HG03378 (cell line): ENCODE measurements at regions not wholly inside any gene's neighbourhood (a gene's known extent, or its start where the extent isn't known, plus 50 kb on each side); places are given as distances from the start of the nearest gene placed in this dataset.

Experiments
- ATAC-seq: cut with Tn5 transposase; IDR thresholded peaks from one replicate; pipeline ENCODE4 v1.9.1; 2021; ENCODE audit warnings: mild to moderate bottlenecking, moderate library complexity; ENCODE audit not compliant: unreplicated experiment

- ATAC-seq: no peak
Observed at GRCh38 chr4:24312261-24312913, 272.0 kb downstream of the DHX15 start.

GRCh38 chr4:24303926-24304325 is 280.4 kb downstream of the DHX15 start:
- ATAC-seq: no peak

GRCh38 chr4:24298911-24299310 is 285.4 kb downstream of the DHX15 start:
- no peak for ATAC-seq

GRCh38 chr4:24287096-24287495 is 297.3 kb downstream of the DHX15 start:
- ATAC-seq: no peak

GRCh38 chr4:24285759-24286158 is 298.6 kb downstream of the DHX15 start:
- ATAC-seq: no peak

GRCh38 chr4:24282446-24282845 is 301.9 kb downstream of the DHX15 start:
- no peak for ATAC-seq

GRCh38 chr4:24279911-24280375 is 304.4 kb downstream of the DHX15 start:
- ATAC-seq: no peak

- no peak for ATAC-seq
Observed at GRCh38 chr4:24279469-24279868, 304.9 kb downstream of the DHX15 start.

GRCh38 chr4:24278693-24279092 is 305.7 kb downstream of the DHX15 start:
- no peak for ATAC-seq

GRCh38 chr4:24274381-24274941 is 309.9 kb downstream of the DHX15 start:
- ATAC-seq: no peak

GRCh38 chr4:24273136-24273535 is 311.2 kb downstream of the DHX15 start:
- no peak for ATAC-seq

GRCh38 chr4:24266951-24267722 is 317.2 kb downstream of the DHX15 start:
- no peak for ATAC-seq

- no peak for ATAC-seq
Observed at GRCh38 chr4:24265989-24266388, 318.4 kb downstream of the DHX15 start.

- ATAC-seq: no peak
Observed at GRCh38 chr4:24262616-24263015, 321.7 kb downstream of the DHX15 start.

- no peak for ATAC-seq
Observed at GRCh38 chr4:24262084-24262483, 322.3 kb downstream of the DHX15 start.

GRCh38 chr4:24260923-24261564 is 323.3 kb downstream of the DHX15 start:
- ATAC-seq: no peak

GRCh38 chr4:24260133-24260715 is 324.1 kb downstream of the DHX15 start:
- no peak for ATAC-seq

- no peak for ATAC-seq
Observed at GRCh38 chr4:24256547-24256946, 327.8 kb downstream of the DHX15 start.

GRCh38 chr4:24256066-24256465 is 328.3 kb downstream of the DHX15 start:
- ATAC-seq: no peak

GRCh38 chr4:24252121-24252520 is 332.2 kb downstream of the DHX15 start:
- no peak for ATAC-seq

- no peak for ATAC-seq
Observed at GRCh38 chr4:24251589-24251988, 332.8 kb downstream of the DHX15 start.
